ENCODE measurements at regions not wholly inside any gene's neighbourhood (a gene's known extent, or its start where the extent isn't known, plus 50 kb on each side); places are given as distances from the start of the nearest gene placed in this dataset.

DNA sequence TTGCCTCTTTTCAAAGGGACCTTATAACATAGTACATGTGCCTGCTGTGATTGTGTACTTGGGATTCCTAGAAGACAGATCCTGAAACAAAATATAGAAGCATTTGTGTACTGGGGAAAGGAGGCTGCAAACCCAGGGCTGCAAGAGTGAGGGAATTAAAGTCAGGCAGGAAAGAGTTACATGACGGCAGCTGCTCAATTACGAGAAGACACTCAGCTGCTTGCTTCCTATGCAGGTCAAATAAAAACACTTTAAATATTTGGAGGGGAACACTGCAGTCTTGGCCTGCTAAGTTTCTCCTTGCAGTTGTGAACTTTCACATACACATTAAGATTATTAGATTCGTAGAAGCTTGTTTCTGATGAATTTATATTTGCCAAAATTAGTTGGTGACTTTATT, 191.9 kb upstream of the CXCL13 start:
- 19% methylated on average over 3 of the region's 3 CpGs for WGBS (ENCODE audit: low lambda C conversion rate)
- BruUV-seq (replicated peaks), result no TSS peak
- intact Hi-C loops (cut with micrococcal nuclease; ENCODE audit: unreplicated experiment), result no loop called here
- no peak for FAIRE-seq
- Histone ChIP-seq H3K79me2 (ENCODE audit: insufficient read depth, low read length) (no peaks in the 10 kb centered on the region), H4K20me1 (ENCODE audit: insufficient read depth, low read length) (no peaks in the 10 kb centered on the region), H3K4me3 (replicated peaks in 1 of 3; ENCODE audit: insufficient read depth in 1 of 3, low read depth in 2 of 3, low read length in 3 of 3) (no peak overlapping the region), H3K27ac (ENCODE audit: extremely low read length, insufficient read depth, low read length) (no peak overlapping the region), H3K27me3 (ENCODE audit: control insufficient read depth in 1 of 2, insufficient read depth in 2 of 2, low read length in 2 of 2) (0 out of 5 replicates have a peak, but pooled peaks cover 0 to 12% of the 10 kb centered on the region in 2 experiments), H3K4me1 (ENCODE audit: insufficient read depth, low read length) (no peaks in the 10 kb centered on the region), H3K4me2 (ENCODE audit: low read depth, low read length) (no peak overlapping the region), H3K9ac (ENCODE audit: insufficient read depth, low read depth, low read length) (no peak overlapping the region), H2AFZ (ENCODE audit: low read length) (no peak overlapping the region), H3K36me3 (replicated peaks in 1 of 2; ENCODE audit: control insufficient read depth in 1 of 2, insufficient read depth in 2 of 2, low read length in 2 of 2) (no peaks in the 10 kb centered on the region), H3K9me3 (ENCODE audit: low read length) (no peaks in the 10 kb centered on the region)
- no peak for DNase-seq (ENCODE audit: low spot score)
- no peak for TF ChIP-seq ATM (IDR thresholded peaks at IDR 0.05; ENCODE audit: borderline replicate concordance)
- TF ChIP-seq ZNF790 (CRISPR knock-in tag; IDR thresholded peaks at IDR 0.05; ENCODE audit: borderline replicate concordance), result no peak
- no peak for TF ChIP-seq SMARCC2 (IDR thresholded peaks at IDR 0.05)
- TF ChIP-seq FOXA3 (CRISPR knock-in tag; IDR thresholded peaks at IDR 0.05), result no peak
- no peak for TF ChIP-seq ZNF572 (CRISPR knock-in tag; IDR thresholded peaks at IDR 0.05)
- no peak for TF ChIP-seq CBX2 (IDR thresholded peaks at IDR 0.05; ENCODE audit: low read depth, low read length)
- TF ChIP-seq CBX2 (CRISPR knock-in tag; IDR thresholded peaks at IDR 0.05; ENCODE audit: low read depth), result no peak
- TF ChIP-seq, protein P1, sequence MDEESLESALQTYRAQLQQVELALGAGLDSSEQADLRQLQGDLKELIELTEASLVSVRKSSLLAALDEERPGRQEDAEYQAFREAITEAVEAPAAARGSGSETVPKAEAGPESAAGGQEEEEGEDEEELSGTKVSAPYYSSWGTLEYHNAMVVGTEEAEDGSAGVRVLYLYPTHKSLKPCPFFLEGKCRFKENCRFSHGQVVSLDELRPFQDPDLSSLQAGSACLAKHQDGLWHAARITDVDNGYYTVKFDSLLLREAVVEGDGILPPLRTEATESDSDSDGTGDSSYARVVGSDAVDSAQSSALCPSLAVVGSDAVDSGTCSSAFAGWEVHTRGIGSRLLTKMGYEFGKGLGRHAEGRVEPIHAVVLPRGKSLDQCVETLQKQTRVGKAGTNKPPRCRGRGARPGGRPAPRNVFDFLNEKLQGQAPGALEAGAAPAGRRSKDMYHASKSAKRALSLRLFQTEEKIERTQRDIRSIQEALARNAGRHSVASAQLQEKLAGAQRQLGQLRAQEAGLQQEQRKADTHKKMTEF (CRISPR knock-in tag; IDR thresholded peaks at IDR 0.05), result no peak
- TF ChIP-seq KDM2A (CRISPR knock-in tag; IDR thresholded peaks at IDR 0.05; ENCODE audit: borderline replicate concordance, low read depth), result no peak
- no peak for TF ChIP-seq ZSCAN21 (CRISPR knock-in tag; IDR thresholded peaks at IDR 0.05; ENCODE audit: borderline replicate concordance)
- TF ChIP-seq, protein P2, sequence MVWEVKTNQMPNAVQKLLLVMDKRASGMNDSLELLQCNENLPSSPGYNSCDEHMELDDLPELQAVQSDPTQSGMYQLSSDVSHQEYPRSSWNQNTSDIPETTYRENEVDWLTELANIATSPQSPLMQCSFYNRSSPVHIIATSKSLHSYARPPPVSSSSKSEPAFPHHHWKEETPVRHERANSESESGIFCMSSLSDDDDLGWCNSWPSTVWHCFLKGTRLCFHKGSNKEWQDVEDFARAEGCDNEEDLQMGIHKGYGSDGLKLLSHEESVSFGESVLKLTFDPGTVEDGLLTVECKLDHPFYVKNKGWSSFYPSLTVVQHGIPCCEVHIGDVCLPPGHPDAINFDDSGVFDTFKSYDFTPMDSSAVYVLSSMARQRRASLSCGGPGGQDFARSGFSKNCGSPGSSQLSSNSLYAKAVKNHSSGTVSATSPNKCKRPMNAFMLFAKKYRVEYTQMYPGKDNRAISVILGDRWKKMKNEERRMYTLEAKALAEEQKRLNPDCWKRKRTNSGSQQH (CRISPR knock-in tag; IDR thresholded peaks at IDR 0.05; ENCODE audit: low read depth), result no peak
- TF ChIP-seq ZFP41 (CRISPR knock-in tag; IDR thresholded peaks at IDR 0.05; ENCODE audit: borderline replicate concordance), result no peak
- TF ChIP-seq CBX5 (CRISPR knock-in tag; IDR thresholded peaks at IDR 0.05; ENCODE audit: borderline replicate concordance), result no peak
- no peak for TF ChIP-seq RFX3 (CRISPR knock-in tag; IDR thresholded peaks at IDR 0.05)
- TF ChIP-seq MIER2 (CRISPR knock-in tag; IDR thresholded peaks at IDR 0.05), result no peak
- in situ Hi-C loops (cut with HindIII; ENCODE audit: extremely low pct_ligation_motif_present, low pct_unique_long_range_greater_than_20kb), result no loop called here
- ChIA-PET POLR2A (no interaction called here), CTCF (ENCODE audit: low intra/inter-chr PET ratio, low total read pairs) (no interaction called here)
- no peak for ATAC-seq

All from HepG2 (cell line).